Common myeloid progenitor, CD34-positive (primary cell): ENCODE measurements at regions not wholly inside any gene's neighbourhood (a gene's known extent, or its start where the extent isn't known, plus 50 kb on each side); places are given as distances from the start of the nearest gene placed in this dataset.

Experiments
- CTCF ChIA-PET: fragments of 350-600 bp; sonication (Branson Sonifier 250); formaldehyde crosslinking; loops from one replicate; lab custom pipeline; 2021; ENCODE audit warnings: antibody characterized with exemption; lab: Charles Lee
- POLR2A ChIA-PET: fragments of 350-600 bp; sonication (Branson Sonifier 250); formaldehyde crosslinking; loops from one replicate; lab custom pipeline; 2021; ENCODE audit warnings: antibody characterized with exemption; lab: Charles Lee
- DNase-seq, 3 donors: peaks; one replicate each; pipeline versions ENCODE4 v3.0.0 to v3.0.0-alpha.2; 2013
- H3K27ac ChIP-seq, 2 experiments: 1 replicate in 1 of 2; 2 replicates in 1 of 2; pipeline ENCODE4 v1.7.0; 2013; ENCODE audit warnings: inconsistent platforms in 2 of 2, low read length in 2 of 2, mild to moderate bottlenecking in 2 of 2, low read depth in 1 of 2, moderate library complexity in 1 of 2; ENCODE audit not compliant: severe bottlenecking in 2 of 2, insufficient read depth in 1 of 2, poor library complexity in 1 of 2
- H3K27me3 ChIP-seq, 5 experiments: replicated peaks in 2 of 5; 1 replicate in 3 of 5; 2 replicates in 2 of 5; pipeline versions ENCODE4 v1.6.1 to v1.7.0; 2013; ENCODE audit warnings: low read length in 4 of 5, mild to moderate bottlenecking in 2 of 5, moderate library complexity in 2 of 5, inconsistent platforms in 1 of 5; ENCODE audit not compliant: insufficient read depth in 5 of 5, control insufficient read depth in 4 of 5
- H3K36me3 ChIP-seq, 4 experiments: 1 replicate in 2 of 4; 2 replicates in 2 of 4; pipeline versions ENCODE4 v1.6.1 to v1.7.0; 2013; ENCODE audit warnings: low read length in 3 of 4, control low read depth in 1 of 4, mild to moderate bottlenecking in 1 of 4; ENCODE audit not compliant: control insufficient read depth in 4 of 4, insufficient read depth in 4 of 4
- H3K4me1 ChIP-seq, 4 experiments: 1 replicate in 3 of 4; 2 replicates in 1 of 4; pipeline versions ENCODE4 v1.6.1 to v1.7.1; 2013; ENCODE audit warnings: low read length in 3 of 4, mild to moderate bottlenecking in 3 of 4, control low read depth in 1 of 4, inconsistent platforms in 1 of 4, moderate library complexity in 1 of 4; ENCODE audit not compliant: control insufficient read depth in 4 of 4, insufficient read depth in 4 of 4; ENCODE audit errors: control extremely low read depth in 1 of 4
- H3K4me3 ChIP-seq, 7 experiments: 1 replicate in 4 of 7; 2 replicates in 3 of 7; pipeline versions ENCODE4 v1.5.1 to v1.7.0; 2013; ENCODE audit warnings: mild to moderate bottlenecking in 7 of 7, low read length in 6 of 7, moderate library complexity in 6 of 7, inconsistent platforms in 2 of 7, low read depth in 2 of 7, control low read depth in 1 of 7; ENCODE audit not compliant: insufficient read depth in 4 of 7, control insufficient read depth in 1 of 7; ENCODE audit errors: extremely low read depth in 1 of 7
- H3K9me3 ChIP-seq, 5 experiments: 1 replicate in 4 of 5; 2 replicates in 1 of 5; pipeline versions ENCODE4 v1.6.1 to v1.7.1; 2013; ENCODE audit warnings: low read length in 4 of 5, mild to moderate bottlenecking in 2 of 5, inconsistent platforms in 1 of 5, low read depth in 1 of 5, moderate library complexity in 1 of 5; ENCODE audit not compliant: control insufficient read depth in 4 of 5, insufficient read depth in 2 of 5; ENCODE audit errors: control extremely low read depth in 1 of 5
- WGBS: methylation state at CpG from one replicate; pipeline ENCODE4 v1.1.5; 2013; ENCODE audit not compliant: insufficient coverage; 5-methylcytosine and 5-hydroxymethylcytosine counted together

DNA sequence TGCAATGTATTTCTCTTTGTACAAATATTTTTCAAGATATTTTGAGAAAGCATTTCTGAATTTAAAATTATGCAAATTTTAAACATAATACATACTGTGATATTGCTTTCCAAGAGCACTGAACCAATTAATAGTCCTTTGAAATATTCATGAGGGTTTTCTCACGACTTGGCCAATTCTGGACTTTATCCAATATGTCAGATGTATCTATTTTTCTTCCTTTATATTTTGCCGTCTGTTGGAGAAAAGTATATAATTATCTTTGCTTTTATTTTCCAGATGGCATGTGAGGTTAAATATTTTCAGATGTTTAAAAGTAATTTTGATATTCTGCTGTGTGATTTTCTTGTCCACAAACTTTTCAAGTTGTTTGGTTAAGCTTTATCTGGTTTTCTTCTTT lies 378.9 kb downstream of the SLCO4C1 start:
- CTCF ChIA-PET, result no interaction called here
- H3K9me3 ChIP-seq, result no peaks in the 10 kb centered on the region
- no peak overlapping the region for H3K4me3 ChIP-seq
- H3K4me1 ChIP-seq, result no peaks in the 10 kb centered on the region
- no CpG with 5 or more reads among the region's 2 CpGs for WGBS
- no peaks in the 10 kb centered on the region for H3K27me3 ChIP-seq
- POLR2A ChIA-PET, result no interaction called here
- no peak for DNase-seq
- H3K36me3 ChIP-seq, result no peaks in the 10 kb centered on the region
- H3K27ac ChIP-seq, result no peak overlapping the region

GRCh38 chr5:101915554-101915953 lies 380.5 kb downstream of the SLCO4C1 start:
- H3K4me3 ChIP-seq, result no peak overlapping the region
- WGBS, result 80% methylated on average over 2 of the region's 7 CpGs
- no peaks in the 10 kb centered on the region for H3K4me1 ChIP-seq
- H3K36me3 ChIP-seq, result no peaks in the 10 kb centered on the region
- no peaks in the 10 kb centered on the region for H3K27me3 ChIP-seq
- POLR2A ChIA-PET, result no interaction called here
- CTCF ChIA-PET, result no interaction called here
- H3K27ac ChIP-seq, result no peak overlapping the region
- no peaks in the 10 kb centered on the region for H3K9me3 ChIP-seq
- no peak for DNase-seq

- H3K27ac ChIP-seq, result no peak overlapping the region
- H3K36me3 ChIP-seq, result no peaks in the 10 kb centered on the region
- no peaks in the 10 kb centered on the region for H3K9me3 ChIP-seq
- H3K4me1 ChIP-seq, result no peaks in the 10 kb centered on the region
- H3K4me3 ChIP-seq, result no peak overlapping the region
- H3K27me3 ChIP-seq, result no peaks in the 10 kb centered on the region
- 25% methylated on average over 1 of the region's 1 CpG for WGBS
- no peak for DNase-seq
- ChIA-PET POLR2A (no interaction called here), CTCF (no interaction called here)
These were observed 391.3 kb downstream of the SLCO4C1 start for GRCh38 chr5:101904736-101905135.

DNA sequence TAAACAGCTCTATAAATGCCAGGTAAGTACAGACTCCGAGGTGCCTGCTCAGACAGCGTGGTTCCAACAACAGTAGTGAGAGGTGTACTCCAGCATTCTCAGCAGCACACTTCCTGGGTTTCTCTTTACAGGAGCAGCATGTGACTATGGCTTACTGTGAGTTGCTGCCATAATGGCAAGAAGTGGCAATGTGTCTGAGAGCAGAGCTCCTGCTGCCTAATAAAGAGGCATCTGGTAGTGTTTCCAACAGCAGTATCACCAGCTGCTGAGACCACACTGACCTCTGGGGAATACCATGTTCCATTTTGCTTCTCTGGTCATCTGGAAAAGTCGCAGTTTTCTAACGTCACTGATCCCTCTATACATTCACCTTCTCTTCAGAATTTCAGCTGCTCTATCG lies 398.2 kb downstream of the SLCO4C1 start:
- H3K9me3 ChIP-seq, result no peaks in the 10 kb centered on the region
- ChIA-PET CTCF (no interaction called here), POLR2A (no interaction called here)
- no peaks in the 10 kb centered on the region for H3K4me1 ChIP-seq
- no peak overlapping the region for H3K27ac ChIP-seq
- H3K4me3 ChIP-seq, result peak overlapping the region in 1 of 7 experiments; percentile 2
- H3K27me3 ChIP-seq, result no peaks in the 10 kb centered on the region
- WGBS, result 92% methylated on average over 2 of the region's 5 CpGs
- no peak for DNase-seq
- H3K36me3 ChIP-seq, result no peaks in the 10 kb centered on the region

GRCh38 chr5:101894985-101895384 lies 401.1 kb downstream of the SLCO4C1 start:
- CTCF ChIA-PET, result interaction anchor here (1.9 kb wide), 1 partner anchor 47 kb away, joined by 5 read pairs; no protein-coding TSS in a partner anchor
- Histone ChIP-seq H3K36me3 (no peaks in the 10 kb centered on the region), H3K9me3 (no peaks in the 10 kb centered on the region), H3K4me3 (no peak overlapping the region), H3K4me1 (no peaks in the 10 kb centered on the region), H3K27ac (no peak overlapping the region), H3K27me3 (no peaks in the 10 kb centered on the region)
- POLR2A ChIA-PET, result no interaction called here
- WGBS, result no CpG with 5 or more reads among the region's 1 CpG
- no peak for DNase-seq

- ChIA-PET POLR2A (no interaction called here), CTCF (no interaction called here)
- Histone ChIP-seq H3K27ac (no peak overlapping the region), H3K36me3 (no peaks in the 10 kb centered on the region), H3K4me1 (no peaks in the 10 kb centered on the region), H3K4me3 (no peak overlapping the region), H3K9me3 (no peaks in the 10 kb centered on the region), H3K27me3 (no peaks in the 10 kb centered on the region)
- DNase-seq, result no peak
- 83% methylated on average over 2 of the region's 2 CpGs for WGBS
These were observed 417.9 kb downstream of the SLCO4C1 start for GRCh38 chr5:101878190-101878589.

DNA sequence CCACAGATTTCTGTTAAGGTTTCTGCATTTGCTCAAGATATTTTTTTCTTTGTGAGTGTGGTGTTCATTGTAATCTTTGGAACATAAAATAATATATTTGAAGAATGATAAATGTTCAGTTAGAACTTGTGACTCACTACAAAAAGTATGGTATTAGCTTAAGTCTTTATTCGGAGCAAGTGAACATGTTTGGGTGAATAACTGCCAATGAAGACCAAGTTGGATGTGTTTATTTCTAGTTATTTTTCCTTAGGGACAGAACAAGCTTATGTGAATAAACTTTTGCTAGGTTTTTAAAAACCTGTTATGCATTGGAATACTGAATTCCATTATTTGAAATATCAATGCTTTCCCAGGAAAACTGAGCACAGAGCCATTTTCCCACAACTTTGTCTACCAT lies 418.6 kb downstream of the SLCO4C1 start:
- no peak for DNase-seq

More for the DNA sequence above, 418.6 kb downstream of the SLCO4C1 start:
- ChIA-PET POLR2A (no interaction called here), CTCF (no interaction called here)
- H3K27me3 ChIP-seq, result no peaks in the 10 kb centered on the region
- H3K4me1 ChIP-seq, result no peaks in the 10 kb centered on the region
- H3K4me3 ChIP-seq, result no peak overlapping the region
- WGBS, result 100% methylated on average over 1 of the region's 1 CpG
- H3K9me3 ChIP-seq, result no peaks in the 10 kb centered on the region
- H3K27ac ChIP-seq, result no peak overlapping the region
- no peaks in the 10 kb centered on the region for H3K36me3 ChIP-seq
